ENCODE measurements at regions not wholly inside any gene's neighbourhood (a gene's known extent, or its start where the extent isn't known, plus 50 kb on each side); places are given as distances from the start of the nearest gene placed in this dataset.

DNA sequence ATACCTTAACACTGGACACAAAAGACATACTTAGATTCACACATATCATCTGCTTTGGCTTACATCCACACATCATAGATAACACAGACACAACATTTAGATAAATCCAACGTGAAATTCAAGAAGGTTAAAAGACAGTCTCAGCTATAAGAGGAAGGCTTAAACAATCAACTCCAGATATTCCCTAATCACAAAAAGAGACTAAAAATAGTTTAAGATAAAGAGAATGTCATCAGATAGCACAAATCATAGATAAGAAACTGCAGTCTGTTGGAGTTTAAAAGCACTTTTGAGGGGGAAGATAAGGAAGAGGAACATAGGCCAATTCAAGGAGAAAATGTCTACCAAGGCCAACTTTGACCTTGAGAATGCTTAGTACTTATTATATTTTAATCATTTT lies 504.8 kb downstream of the JRKL start:
- TF ChIP-seq SP1 (IDR thresholded peaks at IDR 0.05) = no peak
- TF ChIP-seq, protein P1, sequence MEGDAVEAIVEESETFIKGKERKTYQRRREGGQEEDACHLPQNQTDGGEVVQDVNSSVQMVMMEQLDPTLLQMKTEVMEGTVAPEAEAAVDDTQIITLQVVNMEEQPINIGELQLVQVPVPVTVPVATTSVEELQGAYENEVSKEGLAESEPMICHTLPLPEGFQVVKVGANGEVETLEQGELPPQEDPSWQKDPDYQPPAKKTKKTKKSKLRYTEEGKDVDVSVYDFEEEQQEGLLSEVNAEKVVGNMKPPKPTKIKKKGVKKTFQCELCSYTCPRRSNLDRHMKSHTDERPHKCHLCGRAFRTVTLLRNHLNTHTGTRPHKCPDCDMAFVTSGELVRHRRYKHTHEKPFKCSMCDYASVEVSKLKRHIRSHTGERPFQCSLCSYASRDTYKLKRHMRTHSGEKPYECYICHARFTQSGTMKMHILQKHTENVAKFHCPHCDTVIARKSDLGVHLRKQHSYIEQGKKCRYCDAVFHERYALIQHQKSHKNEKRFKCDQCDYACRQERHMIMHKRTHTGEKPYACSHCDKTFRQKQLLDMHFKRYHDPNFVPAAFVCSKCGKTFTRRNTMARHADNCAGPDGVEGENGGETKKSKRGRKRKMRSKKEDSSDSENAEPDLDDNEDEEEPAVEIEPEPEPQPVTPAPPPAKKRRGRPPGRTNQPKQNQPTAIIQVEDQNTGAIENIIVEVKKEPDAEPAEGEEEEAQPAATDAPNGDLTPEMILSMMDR (IDR thresholded peaks at IDR 0.05; ENCODE audit: low read depth, low read length, missing input control) = no peak
